H54 (cell line): ENCODE measurements at regions not wholly inside any gene's neighbourhood (a gene's known extent, or its start where the extent isn't known, plus 50 kb on each side); places are given as distances from the start of the nearest gene placed in this dataset.

Experiments used
- DNase-seq: peaks from one replicate; pipeline ENCODE4 v3.0.0; 2011; ENCODE audit warnings: low spot score, mixed read lengths; ENCODE audit not compliant: insufficient read length
- FAIRE-seq: peaks from 3 replicates; lab custom pipeline; 2011; peaks lifted over from hg19 to GRCh38; lab: Jason Lieb, UNC
- POLR2A ChIP-seq: IDR thresholded peaks from 2 replicates; pipeline ENCODE4 v1.6.1; 2011; ENCODE audit warnings: low read depth, mild to moderate bottlenecking, low read length

GRCh38 chr5:56369361-56369811, 136.3 kb upstream of the ANKRD55 start:
- DNase-seq: no peak
- TF ChIP-seq POLR2A: no peak
- FAIRE-seq: no peak

GRCh38 chr5:56367748-56368147, 134.6 kb upstream of the ANKRD55 start:
- FAIRE-seq (no peak), DNase-seq (no peak)

GRCh38 chr5:56366986-56367385, 133.9 kb upstream of the ANKRD55 start:
- TF ChIP-seq POLR2A: no peak
- FAIRE-seq: no peak
- DNase-seq: no peak

More at GRCh38 chr5:56367748-56368147, 134.6 kb upstream of the ANKRD55 start:
- no peak for TF ChIP-seq POLR2A

- DNase-seq (no peak), FAIRE-seq (no peak)
- no peak for TF ChIP-seq POLR2A
Measured at GRCh38 chr5:56361398-56361797, 128.3 kb upstream of the ANKRD55 start.

- no peak for TF ChIP-seq POLR2A
- DNase-seq (no peak), FAIRE-seq (no peak)
Measured at GRCh38 chr5:56360816-56361215, 127.7 kb upstream of the ANKRD55 start.

GRCh38 chr5:56359809-56360685, 126.9 kb upstream of the ANKRD55 start:
- no peak for FAIRE-seq
- no peak for TF ChIP-seq POLR2A
- DNase-seq: no peak

- FAIRE-seq: no peak
- DNase-seq: peak; percentile 31
- TF ChIP-seq POLR2A: no peak
Measured at GRCh38 chr5:56358703-56359681, 125.9 kb upstream of the ANKRD55 start.

GRCh38 chr5:56358046-56358445, 124.9 kb upstream of the ANKRD55 start:
- TF ChIP-seq POLR2A: no peak
- FAIRE-seq (no peak), DNase-seq (no peak)

- no peak for TF ChIP-seq POLR2A
- no peak for DNase-seq
- FAIRE-seq: no peak
Measured at GRCh38 chr5:56357426-56357825, 124.3 kb upstream of the ANKRD55 start.

- DNase-seq (no peak), FAIRE-seq (no peak)
- no peak for TF ChIP-seq POLR2A
Measured at GRCh38 chr5:56356836-56357160, 123.7 kb upstream of the ANKRD55 start.

- no peak for FAIRE-seq
- no peak for DNase-seq
- TF ChIP-seq POLR2A: no peak
Measured at GRCh38 chr5:56356121-56356835, 123.1 kb upstream of the ANKRD55 start.

- FAIRE-seq: no peak
- TF ChIP-seq POLR2A: no peak
- DNase-seq: no peak
Measured at GRCh38 chr5:56354836-56355235, 121.7 kb upstream of the ANKRD55 start.

- FAIRE-seq: no peak
- TF ChIP-seq POLR2A: no peak
- no peak for DNase-seq
Measured at GRCh38 chr5:56352808-56353590, 119.9 kb upstream of the ANKRD55 start.
